22Rv1 (cell line): ENCODE measurements at regions not wholly inside any gene's neighbourhood (a gene's known extent, or its start where the extent isn't known, plus 50 kb on each side); places are given as distances from the start of the nearest gene placed in this dataset.

ENCODE experiments used
- ZFX ChIP-seq: fragments of 450-650 bp; IDR thresholded peaks from 2 replicates; pipeline ENCODE4 v1.6.1; 2017; ENCODE audit warnings: antibody characterized with exemption, borderline replicate concordance
- TF ChIP-seq, protein P1 (sequence below): fragments of 450-650 bp; IDR thresholded peaks from 2 replicates; pipeline ENCODE4 v1.5.1; 2017; ENCODE audit warnings: mild to moderate bottlenecking

DNA sequence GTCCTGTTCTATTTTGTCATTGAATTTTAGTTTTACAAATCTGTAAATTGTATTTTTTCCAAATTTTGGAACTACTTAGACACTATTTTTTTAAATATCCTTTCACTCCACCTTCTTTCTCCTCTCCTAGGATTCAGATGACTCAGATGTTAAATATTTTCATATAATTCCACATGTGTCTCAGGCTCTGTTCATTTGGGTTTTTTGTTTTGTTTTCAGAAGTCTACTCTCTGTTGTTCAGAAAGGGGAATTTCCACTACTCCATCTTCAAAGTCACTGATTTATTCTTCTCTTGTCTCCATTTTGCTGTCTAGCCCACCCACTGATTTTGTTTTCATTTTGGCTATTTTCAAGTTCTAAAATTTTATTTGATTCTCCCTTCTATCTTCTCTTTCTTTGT is 264.0 kb upstream of the SLIT2 start:
- TF ChIP-seq, protein P1, sequence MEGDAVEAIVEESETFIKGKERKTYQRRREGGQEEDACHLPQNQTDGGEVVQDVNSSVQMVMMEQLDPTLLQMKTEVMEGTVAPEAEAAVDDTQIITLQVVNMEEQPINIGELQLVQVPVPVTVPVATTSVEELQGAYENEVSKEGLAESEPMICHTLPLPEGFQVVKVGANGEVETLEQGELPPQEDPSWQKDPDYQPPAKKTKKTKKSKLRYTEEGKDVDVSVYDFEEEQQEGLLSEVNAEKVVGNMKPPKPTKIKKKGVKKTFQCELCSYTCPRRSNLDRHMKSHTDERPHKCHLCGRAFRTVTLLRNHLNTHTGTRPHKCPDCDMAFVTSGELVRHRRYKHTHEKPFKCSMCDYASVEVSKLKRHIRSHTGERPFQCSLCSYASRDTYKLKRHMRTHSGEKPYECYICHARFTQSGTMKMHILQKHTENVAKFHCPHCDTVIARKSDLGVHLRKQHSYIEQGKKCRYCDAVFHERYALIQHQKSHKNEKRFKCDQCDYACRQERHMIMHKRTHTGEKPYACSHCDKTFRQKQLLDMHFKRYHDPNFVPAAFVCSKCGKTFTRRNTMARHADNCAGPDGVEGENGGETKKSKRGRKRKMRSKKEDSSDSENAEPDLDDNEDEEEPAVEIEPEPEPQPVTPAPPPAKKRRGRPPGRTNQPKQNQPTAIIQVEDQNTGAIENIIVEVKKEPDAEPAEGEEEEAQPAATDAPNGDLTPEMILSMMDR: no peak
- no peak for TF ChIP-seq ZFX
